ENCODE measurements at regions not wholly inside any gene's neighbourhood (a gene's known extent, or its start where the extent isn't known, plus 50 kb on each side); places are given as distances from the start of the nearest gene placed in this dataset.

DNA sequence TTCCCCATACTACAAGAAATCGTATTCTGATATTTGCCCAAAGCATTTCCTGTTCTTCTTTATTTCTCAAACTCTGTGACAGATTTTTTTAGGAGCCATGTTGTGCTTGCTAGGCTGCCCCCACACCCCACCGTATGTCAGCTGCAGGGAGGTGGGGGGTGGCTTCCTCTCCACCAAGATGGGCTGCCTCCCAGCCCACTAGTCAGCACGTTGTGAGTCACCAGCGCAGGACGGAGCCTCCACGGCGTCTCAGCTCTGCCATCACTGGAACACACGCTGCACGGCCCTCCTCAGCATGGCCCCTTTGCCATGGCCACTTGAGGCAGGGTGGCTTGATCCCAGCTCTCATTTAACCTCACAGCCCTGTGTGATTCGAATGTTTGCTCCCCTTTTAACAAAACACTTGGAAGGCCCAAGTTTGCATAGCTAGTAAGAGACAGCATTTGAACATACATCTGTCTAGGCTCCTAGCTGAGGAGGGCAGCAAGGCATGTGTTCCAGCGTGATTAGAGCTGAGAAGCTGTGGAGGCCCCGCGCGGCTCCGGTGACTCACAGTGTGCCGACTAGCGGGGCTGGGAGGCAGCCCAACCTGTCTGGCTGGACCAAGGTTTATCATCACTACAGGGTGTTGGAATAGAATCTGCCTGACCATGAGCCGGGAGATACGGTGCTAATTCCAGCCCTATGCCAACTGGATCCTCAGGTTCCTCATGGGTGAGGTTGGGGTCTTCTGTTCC is 180.7 kb upstream of the NCAM1 start:
- Histone ChIP-seq H3K4me1 (ENCODE audit: control insufficient read depth, insufficient read depth, low read length) (no peaks in the 10 kb centered on the region), H3K9ac (ENCODE audit: low read depth, low read length) (no peak overlapping the region), H2AK9ac (replicated peaks; ENCODE audit: low read depth, low read length, poor library complexity) (peak overlapping the region; percentile 79), H3K79me1 (ENCODE audit: low read depth in 1 of 2, low read length in 2 of 2) (no peaks in the 10 kb centered on the region), H2AFZ (replicated peaks; ENCODE audit: low read length, poor library complexity) (peak overlapping the region; percentile 14), H2BK120ac (ENCODE audit: low read depth, low read length) (no peak overlapping the region), H2AK5ac (ENCODE audit: low read depth, low read length) (no peak overlapping the region), H4K91ac (ENCODE audit: insufficient read depth, low read depth, low read length) (no peak overlapping the region), H3K4me3 (ENCODE audit: insufficient read depth, low read depth, low read length) (no peak overlapping the region), H2BK15ac (ENCODE audit: low read depth, low read length) (no peak overlapping the region), H4K20me1 (ENCODE audit: insufficient read depth, low read length) (no peaks in the 10 kb centered on the region), H3K14ac (replicated peaks; ENCODE audit: low read depth, low read length) (no peak overlapping the region), H3K4ac (ENCODE audit: low read depth, low read length) (no peak overlapping the region), H3K23ac (ENCODE audit: low read depth, low read length) (no peak overlapping the region), H3K9me1 (ENCODE audit: insufficient read depth, low read length) (no peaks in the 10 kb centered on the region), H3K4me2 (ENCODE audit: low read depth, low read length) (no peak overlapping the region), H3K27ac (ENCODE audit: insufficient read depth, low read length) (no peak overlapping the region), H2BK20ac (ENCODE audit: low read depth, low read length) (no peak overlapping the region), H4K5ac (ENCODE audit: low read depth, low read length) (no peak overlapping the region), H2BK5ac (ENCODE audit: low read depth, low read length, poor library complexity, severe bottlenecking) (no peak overlapping the region), H3K9me3 (ENCODE audit: control insufficient read depth, insufficient read depth, low read length) (no peaks in the 10 kb centered on the region), H3K18ac (ENCODE audit: low read depth, low read length) (no peak overlapping the region), H3K27me3 (ENCODE audit: control insufficient read depth, insufficient read depth, low read length) (no peaks in the 10 kb centered on the region), H3K36me3 (ENCODE audit: control insufficient read depth, insufficient read depth, low read length) (no peaks in the 10 kb centered on the region), H3K56ac (ENCODE audit: extremely low read depth, insufficient read depth, low read length) (no peak overlapping the region), H4K8ac (ENCODE audit: low read depth in 2 of 2, low read length in 2 of 2) (no peak overlapping the region)
- DNase-seq (peak; percentile 5), ATAC-seq (ENCODE audit: low read depth) (no peak)
- POLR2A ChIA-PET (ENCODE audit: unreplicated experiment), result interaction anchor here (0.5 kb wide), 1 partner anchor 375 kb away, joined by 3 read pairs; no protein-coding TSS in a partner anchor
- CTCF ChIA-PET, result no interaction called here
- no TSS peak for BruUV-seq (replicated peaks)
- dilution Hi-C loops (cut with HindIII; ENCODE audit: low sequenced_read_pairs, unreplicated experiment) (no loop called here), in situ Hi-C loops (cut with MboI; ENCODE audit: low sequenced_read_pairs) (no loop called here), intact Hi-C loops (cut with micrococcal nuclease) (no loop called here)
- TF ChIP-seq NFE2L2 (IDR thresholded peaks at IDR 0.05; ENCODE audit: low read depth, low read length) (no peak), CHD1 (IDR thresholded peaks at IDR 0.05; ENCODE audit: low read depth, low read length) (no peak), FOS (IDR thresholded peaks at IDR 0.05; ENCODE audit: low read depth, low read length) (no peak), RCOR1 (IDR thresholded peaks at IDR 0.05; ENCODE audit: insufficient replicate concordance, low read length) (no peak), MAFK (IDR thresholded peaks at IDR 0.05; ENCODE audit: low read depth, low read length) (no peak), MXI1 (IDR thresholded peaks at IDR 0.05; ENCODE audit: borderline replicate concordance, low read depth, low read length) (no peak), MAZ (IDR thresholded peaks at IDR 0.05; ENCODE audit: borderline replicate concordance, low read depth, low read length) (no peak), RFX5 (IDR thresholded peaks at IDR 0.05; ENCODE audit: low read depth, low read length) (no peak), CEBPB (IDR thresholded peaks at IDR 0.05; ENCODE audit: low read depth, low read length) (no peak), SMC3 (IDR thresholded peaks at IDR 0.05; ENCODE audit: low read depth, low read length) (no peak), RAD21 (IDR thresholded peaks at IDR 0.05; ENCODE audit: low read length) (no peak), BHLHE40 (IDR thresholded peaks at IDR 0.05; ENCODE audit: low read depth, low read length) (no peak), POLR2A (IDR thresholded peaks at IDR 0.05; ENCODE audit: low read depth, low read length) (no peak)
- TF ChIP-seq, protein P1, sequence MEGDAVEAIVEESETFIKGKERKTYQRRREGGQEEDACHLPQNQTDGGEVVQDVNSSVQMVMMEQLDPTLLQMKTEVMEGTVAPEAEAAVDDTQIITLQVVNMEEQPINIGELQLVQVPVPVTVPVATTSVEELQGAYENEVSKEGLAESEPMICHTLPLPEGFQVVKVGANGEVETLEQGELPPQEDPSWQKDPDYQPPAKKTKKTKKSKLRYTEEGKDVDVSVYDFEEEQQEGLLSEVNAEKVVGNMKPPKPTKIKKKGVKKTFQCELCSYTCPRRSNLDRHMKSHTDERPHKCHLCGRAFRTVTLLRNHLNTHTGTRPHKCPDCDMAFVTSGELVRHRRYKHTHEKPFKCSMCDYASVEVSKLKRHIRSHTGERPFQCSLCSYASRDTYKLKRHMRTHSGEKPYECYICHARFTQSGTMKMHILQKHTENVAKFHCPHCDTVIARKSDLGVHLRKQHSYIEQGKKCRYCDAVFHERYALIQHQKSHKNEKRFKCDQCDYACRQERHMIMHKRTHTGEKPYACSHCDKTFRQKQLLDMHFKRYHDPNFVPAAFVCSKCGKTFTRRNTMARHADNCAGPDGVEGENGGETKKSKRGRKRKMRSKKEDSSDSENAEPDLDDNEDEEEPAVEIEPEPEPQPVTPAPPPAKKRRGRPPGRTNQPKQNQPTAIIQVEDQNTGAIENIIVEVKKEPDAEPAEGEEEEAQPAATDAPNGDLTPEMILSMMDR (conservative IDR thresholded peaks at IDR 0.05; ENCODE audit: low read depth, low read length), result no peak
- TF ChIP-seq, protein P2, sequence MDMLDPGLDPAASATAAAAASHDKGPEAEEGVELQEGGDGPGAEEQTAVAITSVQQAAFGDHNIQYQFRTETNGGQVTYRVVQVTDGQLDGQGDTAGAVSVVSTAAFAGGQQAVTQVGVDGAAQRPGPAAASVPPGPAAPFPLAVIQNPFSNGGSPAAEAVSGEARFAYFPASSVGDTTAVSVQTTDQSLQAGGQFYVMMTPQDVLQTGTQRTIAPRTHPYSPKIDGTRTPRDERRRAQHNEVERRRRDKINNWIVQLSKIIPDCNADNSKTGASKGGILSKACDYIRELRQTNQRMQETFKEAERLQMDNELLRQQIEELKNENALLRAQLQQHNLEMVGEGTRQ (IDR thresholded peaks at IDR 0.05; ENCODE audit: low read depth, low read length), result no peak
- TF ChIP-seq, protein P3, sequence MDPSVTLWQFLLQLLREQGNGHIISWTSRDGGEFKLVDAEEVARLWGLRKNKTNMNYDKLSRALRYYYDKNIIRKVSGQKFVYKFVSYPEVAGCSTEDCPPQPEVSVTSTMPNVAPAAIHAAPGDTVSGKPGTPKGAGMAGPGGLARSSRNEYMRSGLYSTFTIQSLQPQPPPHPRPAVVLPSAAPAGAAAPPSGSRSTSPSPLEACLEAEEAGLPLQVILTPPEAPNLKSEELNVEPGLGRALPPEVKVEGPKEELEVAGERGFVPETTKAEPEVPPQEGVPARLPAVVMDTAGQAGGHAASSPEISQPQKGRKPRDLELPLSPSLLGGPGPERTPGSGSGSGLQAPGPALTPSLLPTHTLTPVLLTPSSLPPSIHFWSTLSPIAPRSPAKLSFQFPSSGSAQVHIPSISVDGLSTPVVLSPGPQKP (IDR thresholded peaks at IDR 0.05; ENCODE audit: borderline replicate concordance, low read depth, low read length), result no peak
- WGBS, 2 experiments (ENCODE audit: extremely low coverage in 2 of 2, insufficient read length in 1 of 2), result 64% methylated on average over 10 of the region's 19 CpGs; no CpG with 5 or more reads in 1 of the 2 experiments
